GM18868 (cell line): ENCODE measurements at regions not wholly inside any gene's neighbourhood (a gene's known extent, or its start where the extent isn't known, plus 50 kb on each side); places are given as distances from the start of the nearest gene placed in this dataset.
A peak's percentile ranks its signal among the peaks of the same experiment; 100 is the strongest.
"Not testable (repeated sequence)": the region's sequence is repeated elsewhere in the genome, so short reads cannot be mapped to it uniquely, and the experiment has no call there.

Experiments
- ATAC-seq: cut with Tn5 transposase; IDR thresholded peaks from one replicate; pipeline ENCODE4 v1.9.1; 2021; ENCODE audit warnings: mild to moderate bottlenecking, moderate library complexity; ENCODE audit not compliant: unreplicated experiment

GRCh38 chr6:141976994-141977393, 155.7 kb upstream of the GJE1 start:
- no peak for ATAC-seq

- not testable (repeated sequence) for ATAC-seq
Measured at GRCh38 chr6:141969768-141970415, 162.8 kb upstream of the GJE1 start.

- ATAC-seq = no peak
Measured at GRCh38 chr6:141969201-141969600, 163.5 kb upstream of the GJE1 start.

DNA sequence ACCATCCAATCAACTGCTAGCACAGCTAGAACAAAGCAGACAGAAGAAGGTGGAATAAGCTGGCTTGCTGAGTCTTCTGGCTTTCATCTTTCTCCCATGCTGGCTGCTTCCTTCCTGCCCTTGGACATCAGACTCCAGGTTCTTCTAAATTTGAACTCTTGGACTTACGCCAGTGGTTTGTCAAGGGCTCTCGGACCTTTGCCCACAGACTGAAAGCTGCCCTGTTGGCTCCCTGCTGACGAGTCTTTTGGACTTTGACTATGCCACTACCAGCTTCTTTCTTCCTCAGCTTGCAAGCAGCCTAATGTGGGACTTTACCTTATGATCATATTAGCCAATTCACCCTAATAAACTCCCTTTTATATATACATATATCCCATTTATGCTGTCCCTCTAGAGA, 164.1 kb upstream of the GJE1 start:
- ATAC-seq = no peak

- ATAC-seq = no peak
Measured at GRCh38 chr6:141965016-141965545, 167.6 kb upstream of the GJE1 start.

- ATAC-seq = no peak
Measured at GRCh38 chr6:141963543-141964295, 169.0 kb upstream of the GJE1 start.

- no peak for ATAC-seq
Measured at GRCh38 chr6:141957271-141957670, 175.5 kb upstream of the GJE1 start.

DNA sequence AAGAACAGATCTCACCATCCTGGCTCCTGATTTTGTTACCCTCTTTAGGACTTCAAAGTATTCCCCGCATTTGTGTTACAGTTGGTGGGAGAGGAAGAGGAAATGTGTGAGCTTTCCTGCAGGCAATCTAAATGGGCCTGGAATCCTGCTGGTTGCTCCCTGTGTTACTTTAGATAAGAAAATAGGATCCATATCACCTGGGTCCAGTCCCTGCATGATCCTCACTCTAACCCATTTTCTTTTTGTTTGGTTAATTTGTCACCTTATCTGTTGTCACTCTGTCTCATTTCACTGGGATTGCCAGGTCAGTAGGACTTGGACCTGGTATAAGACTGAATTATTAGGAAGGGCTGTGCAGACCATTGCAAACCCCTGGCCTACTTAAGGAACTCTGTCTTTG, 175.9 kb upstream of the GJE1 start:
- no peak for ATAC-seq

DNA sequence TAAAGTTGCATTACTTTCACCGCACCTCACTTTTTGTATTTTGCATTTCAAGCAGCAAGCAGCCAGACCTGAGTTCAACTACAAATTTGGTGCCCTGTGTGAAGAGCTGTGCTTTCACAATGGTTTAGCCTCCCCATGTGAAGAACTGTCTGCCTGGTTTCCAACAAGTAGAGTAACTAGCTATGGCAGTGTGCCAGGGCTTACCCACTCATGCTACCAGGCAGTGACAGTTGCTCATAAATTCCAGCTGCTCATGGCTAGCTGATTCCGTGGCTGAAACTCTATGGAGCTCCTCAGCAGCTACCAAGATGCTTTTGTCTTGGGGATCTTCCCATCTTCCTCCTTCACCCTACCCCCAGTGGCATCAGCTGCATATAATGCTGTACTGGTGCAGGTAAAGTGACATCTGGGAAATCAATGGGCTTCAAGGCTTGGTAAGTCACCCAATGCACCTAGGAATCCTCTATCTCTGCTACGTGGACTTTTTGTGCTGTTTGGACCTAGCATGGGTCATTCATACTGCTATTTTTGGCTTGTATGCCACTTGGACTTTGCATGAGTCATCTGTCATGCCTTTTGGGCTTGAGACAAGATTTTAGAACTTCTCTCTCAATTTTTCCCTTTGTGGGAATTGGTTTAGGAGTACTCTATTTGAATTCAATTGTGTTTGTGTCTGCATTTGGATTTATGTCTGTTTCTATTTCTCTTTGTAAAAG, 176.5 kb upstream of the GJE1 start:
- no peak for ATAC-seq

DNA sequence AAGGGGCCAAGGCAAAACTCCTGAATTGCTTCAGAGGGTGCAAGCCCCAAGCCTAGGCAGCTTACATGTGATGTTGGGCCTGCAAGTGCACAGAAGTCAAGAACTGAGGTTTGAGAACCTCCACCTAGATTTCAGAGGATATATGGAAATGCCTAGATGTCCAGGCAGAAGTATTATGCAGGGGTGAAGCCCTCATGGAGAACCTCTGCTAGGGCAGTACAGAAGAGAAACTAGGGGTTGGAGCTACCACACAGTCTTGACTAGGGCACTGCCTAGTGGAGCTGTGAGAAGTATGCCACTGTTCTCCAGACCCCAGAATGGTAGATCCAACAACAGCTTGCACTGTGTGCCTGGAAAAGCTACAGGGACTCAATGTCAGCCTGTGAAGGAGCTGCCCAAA, 179.7 kb upstream of the GJE1 start:
- no peak for ATAC-seq

DNA sequence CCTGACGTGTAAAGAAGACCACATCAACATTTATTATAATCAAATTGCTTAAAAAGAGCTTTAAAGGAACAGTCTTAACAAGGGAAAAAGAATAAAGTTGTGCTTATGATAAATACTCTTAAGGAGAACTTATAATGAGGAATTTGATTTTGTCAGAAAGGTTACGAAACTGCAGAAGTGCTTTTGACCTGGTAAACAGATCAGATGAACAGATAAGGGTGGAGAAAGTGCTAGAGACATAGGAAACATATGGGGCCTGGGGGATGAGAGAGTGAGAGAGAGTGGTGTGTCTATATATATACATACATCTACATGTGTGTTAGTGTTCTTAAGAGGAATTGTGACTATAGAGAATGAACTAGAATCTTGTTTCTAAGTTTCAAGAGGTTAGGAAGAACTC, 186.2 kb upstream of the GJE1 start:
- no peak for ATAC-seq

DNA sequence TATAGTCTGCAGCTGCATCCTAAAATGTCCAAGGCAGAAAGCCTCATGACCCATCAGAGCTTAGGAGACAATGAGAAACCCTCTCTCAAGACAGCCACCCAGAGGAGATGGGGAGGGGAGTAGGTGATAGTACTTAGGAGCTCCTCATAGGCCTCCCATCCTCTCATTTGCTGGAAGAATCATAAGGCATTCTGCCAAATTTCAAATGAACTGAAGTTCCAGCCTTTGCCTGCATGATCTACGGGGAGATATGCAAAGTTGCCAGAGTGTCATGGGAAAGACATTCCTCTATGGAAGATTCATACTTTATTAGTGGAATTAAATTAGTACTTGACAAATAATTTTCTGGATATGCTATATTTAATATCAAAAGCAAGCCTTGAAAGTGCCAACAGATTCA, 194.1 kb upstream of the GJE1 start:
- no peak for ATAC-seq

- no peak for ATAC-seq
Measured at GRCh38 chr6:141932685-141933084, 200.0 kb upstream of the GJE1 start.

DNA sequence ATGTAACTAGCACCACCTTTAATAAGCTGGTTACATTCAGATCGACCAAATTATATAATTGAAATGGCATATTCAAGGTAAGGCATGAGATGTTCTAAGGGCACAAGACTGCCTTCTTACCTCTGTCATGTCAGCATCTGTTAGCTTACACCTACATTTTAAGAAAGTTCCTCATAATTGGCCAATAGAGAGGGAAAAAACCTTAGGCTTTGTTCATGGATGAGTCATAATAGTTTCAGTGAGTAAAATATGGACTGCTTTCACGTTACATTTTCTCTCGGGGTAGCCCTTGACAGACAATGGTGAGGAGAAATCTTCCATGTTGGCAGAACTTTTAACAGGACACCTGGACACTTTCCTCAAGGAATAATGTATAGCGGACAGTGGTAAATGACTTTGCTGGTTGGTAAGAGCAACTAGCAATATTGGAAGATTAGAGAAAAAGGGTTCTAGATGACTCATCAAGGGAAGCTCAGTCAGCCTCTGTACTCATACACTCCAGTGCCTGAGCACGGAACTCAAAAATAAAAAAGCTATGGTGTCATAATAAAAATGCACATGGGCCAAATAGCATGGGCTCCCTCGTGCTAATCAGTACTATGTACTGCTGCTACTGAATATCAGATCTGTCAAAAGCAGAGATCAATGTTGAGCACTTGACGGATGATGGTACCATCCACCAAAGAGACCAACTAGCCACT, 206.4 kb upstream of the GJE1 start:
- ATAC-seq = peak; percentile 87

- no peak for ATAC-seq
Measured at GRCh38 chr6:141925001-141925400, 207.7 kb upstream of the GJE1 start.

GRCh38 chr6:141922898-141923297, 209.8 kb upstream of the GJE1 start:
- no peak for ATAC-seq

DNA sequence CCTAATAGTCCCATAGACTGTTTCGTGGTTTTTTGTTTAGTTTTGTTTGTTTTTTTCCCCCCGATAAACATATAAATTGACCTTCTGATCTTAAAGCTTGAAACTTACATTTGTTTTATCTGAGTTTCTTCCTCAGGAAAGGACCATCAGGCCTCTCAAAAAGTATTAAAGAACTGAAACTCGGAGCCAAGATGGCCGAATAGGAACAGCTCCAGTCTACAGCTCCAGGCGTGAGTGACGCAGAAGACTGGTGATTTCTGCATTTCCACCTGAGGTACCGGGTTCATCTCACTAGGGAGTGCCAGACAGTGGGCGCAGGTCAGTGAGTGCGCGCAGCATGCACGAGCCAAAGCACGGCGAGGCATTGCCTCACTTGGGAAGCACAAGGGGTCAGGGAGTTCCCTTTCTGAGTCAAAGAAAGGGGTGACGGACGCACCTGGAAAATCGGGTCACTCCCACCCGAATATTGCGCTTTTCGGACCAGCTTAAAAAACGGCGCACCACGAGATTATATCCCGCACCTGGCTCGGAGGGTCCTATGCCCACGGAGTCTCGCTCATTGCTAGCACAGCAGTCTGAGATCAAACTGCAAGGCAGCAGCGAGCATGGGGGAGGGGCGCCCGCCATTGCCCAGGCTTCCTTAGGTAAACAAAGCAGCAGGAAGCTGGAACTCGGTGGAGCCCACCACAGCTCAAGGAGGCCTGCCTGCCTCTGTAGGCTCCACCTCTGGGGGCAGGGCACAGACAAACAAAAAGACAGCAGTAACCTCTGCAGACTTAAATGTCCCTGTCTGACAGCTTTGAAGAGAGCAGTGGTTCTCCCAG, 215.8 kb upstream of the GJE1 start:
- not testable (repeated sequence) for ATAC-seq

DNA sequence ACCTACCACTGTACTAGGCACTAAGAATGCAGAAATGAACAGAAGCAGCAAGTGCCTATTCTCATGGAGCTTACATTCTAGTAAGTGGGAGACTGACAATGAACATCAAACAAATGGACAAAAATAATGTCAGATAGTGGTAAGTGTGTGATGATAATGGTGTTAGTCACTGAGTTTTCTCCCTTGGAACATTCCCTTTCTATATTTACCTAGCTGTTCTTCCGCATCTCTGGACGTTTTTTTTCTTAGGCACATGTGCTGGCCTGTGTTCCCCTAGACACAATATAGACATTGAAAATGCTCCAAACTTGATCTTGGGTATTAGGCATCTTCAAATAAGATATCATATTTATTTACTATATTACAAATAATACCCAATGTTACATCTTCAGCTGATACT, 218.1 kb upstream of the GJE1 start:
- no peak for ATAC-seq

DNA sequence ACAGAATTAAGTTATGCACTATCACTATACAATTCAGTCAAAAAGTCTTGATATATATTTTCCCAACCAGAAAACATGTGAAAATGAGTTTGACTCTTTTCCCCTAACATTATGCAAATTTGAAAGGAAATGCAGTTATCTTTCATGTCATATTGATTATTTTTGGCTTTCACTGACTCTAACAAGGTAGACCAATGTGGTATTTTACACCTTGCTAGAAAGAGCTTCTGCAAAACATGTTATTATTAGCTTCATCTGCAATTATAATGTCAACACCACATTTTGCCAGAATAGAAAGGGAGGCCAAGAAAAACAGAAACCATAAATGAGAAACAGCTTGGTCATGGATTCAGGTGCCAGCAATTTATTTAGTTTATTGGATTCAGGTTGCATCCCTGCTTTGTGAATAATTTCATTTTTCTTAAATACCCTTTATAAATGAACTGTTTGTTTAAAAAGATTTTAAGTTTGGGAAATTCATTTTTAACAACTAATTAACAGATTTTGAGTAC, 226.1 kb upstream of the GJE1 start:
- no peak for ATAC-seq

DNA sequence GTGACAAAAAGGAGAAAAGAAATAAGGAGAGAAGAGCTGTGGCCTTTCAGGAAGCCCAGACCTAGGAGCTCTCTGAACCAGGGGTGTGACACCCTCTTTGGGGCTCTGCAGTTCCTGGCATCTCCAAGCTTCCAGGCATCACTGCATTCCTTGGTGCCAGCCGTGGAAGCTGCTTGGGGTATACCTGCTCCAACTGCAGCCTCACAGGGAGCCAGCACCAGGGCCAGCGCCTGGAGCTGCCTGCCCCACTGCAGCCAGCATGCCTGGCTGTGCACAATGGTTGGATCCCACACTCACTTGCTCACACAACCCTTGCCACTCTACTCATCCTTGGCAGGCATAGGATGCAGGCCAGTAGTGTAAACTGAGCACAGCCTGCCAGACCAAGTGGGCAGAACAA, 242.1 kb upstream of the GJE1 start:
- ATAC-seq = no peak
